ENCODE measurements at regions not wholly inside any gene's neighbourhood (a gene's known extent, or its start where the extent isn't known, plus 50 kb on each side); places are given as distances from the start of the nearest gene placed in this dataset.
"Not testable (repeated sequence)": the region's sequence is repeated elsewhere in the genome, so short reads cannot be mapped to it uniquely, and the experiment has no call there.

GRCh38 chr5:93224624-93225023 lies 356.4 kb downstream of the NR2F1-AS1 start:
- no peak for DNase-seq (ENCODE audit: low spot score)
- FAIRE-seq: no peak

GRCh38 chr5:93221773-93222172 lies 359.2 kb downstream of the NR2F1-AS1 start:
- DNase-seq (ENCODE audit: low spot score) (no peak), FAIRE-seq (no peak)

- FAIRE-seq (no peak), DNase-seq (ENCODE audit: low spot score) (no peak)
These were observed 360.6 kb downstream of the NR2F1-AS1 start for GRCh38 chr5:93220431-93220830.

GRCh38 chr5:93219641-93220145 lies 361.3 kb downstream of the NR2F1-AS1 start:
- DNase-seq (ENCODE audit: low spot score): no peak
- no peak for FAIRE-seq

GRCh38 chr5:93213111-93213794 lies 367.8 kb downstream of the NR2F1-AS1 start:
- DNase-seq (ENCODE audit: low spot score); FAIRE-seq: not testable (repeated sequence)

GRCh38 chr5:93209476-93209875 lies 371.5 kb downstream of the NR2F1-AS1 start:
- DNase-seq (ENCODE audit: low spot score) (no peak), FAIRE-seq (no peak)

- no peak for FAIRE-seq
These were observed 372.8 kb downstream of the NR2F1-AS1 start for GRCh38 chr5:93208141-93208751.

GRCh38 chr5:93206203-93206602 lies 374.8 kb downstream of the NR2F1-AS1 start:
- no peak for DNase-seq (ENCODE audit: low spot score)
- no peak for FAIRE-seq

More at GRCh38 chr5:93208141-93208751, 372.8 kb downstream of the NR2F1-AS1 start:
- DNase-seq (ENCODE audit: low spot score): no peak

GRCh38 chr5:93201061-93201460 lies 380.0 kb downstream of the NR2F1-AS1 start:
- DNase-seq (ENCODE audit: low spot score) (no peak), FAIRE-seq (no peak)

GRCh38 chr5:93196986-93197385 lies 384.0 kb downstream of the NR2F1-AS1 start:
- DNase-seq (ENCODE audit: low spot score) (no peak), FAIRE-seq (no peak)

- no peak for DNase-seq (ENCODE audit: low spot score)
- FAIRE-seq: no peak
These were observed 387.3 kb downstream of the NR2F1-AS1 start for GRCh38 chr5:93193431-93194347.

GRCh38 chr5:93192683-93193082 lies 388.3 kb downstream of the NR2F1-AS1 start:
- DNase-seq (ENCODE audit: low spot score) (no peak), FAIRE-seq (no peak)

GRCh38 chr5:93192087-93192486 lies 388.9 kb downstream of the NR2F1-AS1 start:
- FAIRE-seq: peak; percentile 87

GRCh38 chr5:93191035-93191817 lies 389.8 kb downstream of the NR2F1-AS1 start:
- FAIRE-seq (no peak), DNase-seq (ENCODE audit: low spot score) (no peak)

More at GRCh38 chr5:93192087-93192486, 388.9 kb downstream of the NR2F1-AS1 start:
- peak; percentile 77 for DNase-seq (ENCODE audit: low spot score)

- FAIRE-seq (peak; percentile 94), DNase-seq (ENCODE audit: low spot score) (peak; percentile 98)
These were observed 391.3 kb downstream of the NR2F1-AS1 start for GRCh38 chr5:93189707-93190120.

GRCh38 chr5:93188876-93189485 lies 392.0 kb downstream of the NR2F1-AS1 start:
- FAIRE-seq: no peak
- peak; percentile 5 for DNase-seq (ENCODE audit: low spot score)

GRCh38 chr5:93186076-93186682 lies 394.8 kb downstream of the NR2F1-AS1 start:
- DNase-seq (ENCODE audit: low spot score) (peak; percentile 58), FAIRE-seq (peak; percentile 43)

- no peak for FAIRE-seq
- no peak for DNase-seq (ENCODE audit: low spot score)
These were observed 397.0 kb downstream of the NR2F1-AS1 start for GRCh38 chr5:93184041-93184440.

GRCh38 chr5:93179466-93179865 lies 401.6 kb downstream of the NR2F1-AS1 start:
- no peak for FAIRE-seq
- no peak for DNase-seq (ENCODE audit: low spot score)

GRCh38 chr5:93174930-93175329 lies 406.1 kb downstream of the NR2F1-AS1 start:
- FAIRE-seq (no peak), DNase-seq (ENCODE audit: low spot score) (no peak)

Measured in RCC 7860 (cell line).